ENCODE measurements at regions not wholly inside any gene's neighbourhood (a gene's known extent, or its start where the extent isn't known, plus 50 kb on each side); places are given as distances from the start of the nearest gene placed in this dataset.

DNA sequence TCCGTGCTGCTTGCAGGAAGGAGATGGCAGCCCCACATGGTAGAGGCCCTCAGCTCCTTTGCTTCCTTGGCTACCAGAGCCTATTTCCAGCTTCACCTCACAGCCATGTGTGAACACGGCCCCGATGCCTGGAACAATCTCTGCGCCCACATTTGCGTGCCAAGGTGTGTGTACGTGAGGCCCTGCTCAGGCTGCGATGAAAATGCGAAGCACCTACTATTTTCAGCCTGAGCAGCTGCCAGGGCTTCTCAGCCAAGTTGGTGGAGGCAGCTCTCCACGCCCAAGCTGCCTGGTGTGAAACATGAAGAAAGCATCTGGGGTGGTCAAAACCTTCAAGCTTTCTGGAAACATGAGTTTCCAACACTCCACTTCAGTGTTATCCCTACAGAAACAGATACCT, 177.8 kb upstream of the EGLN3 start:
- DNase-seq (ENCODE audit: low spot score) = no peak

GRCh38 chr14:34126586-34126985, 175.7 kb upstream of the EGLN3 start:
- DNase-seq (ENCODE audit: low spot score) = no peak

- DNase-seq (ENCODE audit: low spot score) = no peak
These were observed 173.7 kb upstream of the EGLN3 start for GRCh38 chr14:34124585-34124984.

- DNase-seq (ENCODE audit: low spot score) = no peak
These were observed 171.8 kb upstream of the EGLN3 start for GRCh38 chr14:34122650-34123049.

- DNase-seq (ENCODE audit: low spot score) = no peak
These were observed 171.2 kb upstream of the EGLN3 start for GRCh38 chr14:34122081-34122480.

GRCh38 chr14:34120185-34120977, 169.5 kb upstream of the EGLN3 start:
- no peak for DNase-seq (ENCODE audit: low spot score)

- DNase-seq (ENCODE audit: low spot score) = no peak
These were observed 168.4 kb upstream of the EGLN3 start for GRCh38 chr14:34119107-34119858.

DNA sequence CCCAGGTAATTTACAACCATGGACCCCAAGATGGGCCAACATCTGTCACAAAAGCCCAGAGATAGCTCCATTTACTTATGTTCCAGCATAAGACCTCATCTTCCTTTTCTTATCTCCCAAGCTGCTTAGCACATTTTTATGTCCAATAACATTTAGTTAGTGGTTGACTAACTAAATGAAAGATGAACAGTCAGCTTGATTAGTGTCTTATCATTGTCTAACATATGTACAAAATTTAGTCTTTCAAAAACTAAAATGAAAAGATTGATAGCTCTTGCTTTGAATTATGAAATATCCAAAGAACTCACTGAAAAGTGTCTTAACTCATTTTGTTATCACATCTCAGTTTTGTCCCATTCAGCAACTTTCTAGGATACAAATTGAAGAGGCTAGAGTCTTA, 163.1 kb upstream of the EGLN3 start:
- DNase-seq (ENCODE audit: low spot score) = no peak

DNA sequence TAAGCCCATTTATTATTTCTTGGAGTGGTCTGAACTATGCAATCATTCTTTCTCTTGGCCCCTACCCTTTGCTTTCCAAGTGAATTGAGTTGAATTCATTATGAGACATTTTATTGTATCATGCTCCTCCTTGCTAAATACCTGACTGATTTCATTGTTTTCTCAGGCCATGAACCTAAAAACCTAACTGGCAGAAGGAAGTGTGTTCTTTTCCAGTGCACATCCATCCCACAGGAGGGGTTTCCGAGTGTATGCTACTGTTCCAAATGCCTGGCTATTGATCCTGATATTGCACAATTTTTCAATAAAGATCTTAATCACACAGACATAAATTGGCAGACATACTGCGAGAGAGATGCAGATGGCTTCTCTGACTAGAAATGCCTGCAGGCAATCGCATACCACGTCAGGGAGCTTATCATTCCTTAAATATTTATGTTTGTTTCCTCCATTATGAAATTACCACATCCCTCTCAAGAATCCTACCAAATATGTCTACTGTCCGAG, 162.2 kb upstream of the EGLN3 start:
- DNase-seq (ENCODE audit: low spot score) = peak; percentile 38

DNA sequence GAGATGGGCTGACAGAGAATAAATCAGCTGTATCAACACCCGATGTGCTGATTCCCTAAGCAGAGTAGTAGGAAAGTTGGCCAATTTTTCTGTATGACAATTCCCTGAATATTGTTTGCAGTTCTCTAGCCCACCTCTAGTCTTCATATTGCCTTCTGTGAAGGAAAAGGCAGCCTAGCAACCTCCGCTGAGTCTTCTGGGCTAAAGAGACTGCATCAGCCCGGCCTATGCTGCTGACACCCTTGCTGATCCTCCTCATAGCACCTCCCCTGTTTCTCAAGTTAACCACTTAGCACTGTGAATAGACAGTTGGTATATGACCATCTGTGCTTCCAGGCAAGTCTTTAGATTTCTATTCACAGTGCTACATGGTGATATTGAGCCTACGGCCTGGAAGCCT, 161.1 kb upstream of the EGLN3 start:
- DNase-seq (ENCODE audit: low spot score) = no peak

DNA sequence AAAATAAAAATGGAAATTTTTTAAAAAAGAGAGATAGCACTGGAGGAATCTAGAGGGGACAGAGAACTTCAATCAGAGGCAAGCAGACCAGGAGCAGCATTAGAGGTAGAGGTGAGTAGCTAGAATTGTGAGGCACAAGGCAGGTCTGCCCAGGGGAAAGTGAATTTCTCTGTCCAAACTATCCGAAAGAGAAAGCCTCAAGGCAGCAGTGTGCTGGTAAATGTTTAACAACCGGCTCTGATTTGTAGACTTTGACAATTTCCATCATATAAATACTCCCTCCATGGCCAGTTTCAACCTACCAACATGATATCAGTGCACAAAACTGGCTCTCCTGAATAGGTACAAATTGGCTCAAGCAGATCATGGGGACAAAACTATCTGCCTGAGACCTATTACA, 160.6 kb upstream of the EGLN3 start:
- DNase-seq (ENCODE audit: low spot score) = no peak

DNA sequence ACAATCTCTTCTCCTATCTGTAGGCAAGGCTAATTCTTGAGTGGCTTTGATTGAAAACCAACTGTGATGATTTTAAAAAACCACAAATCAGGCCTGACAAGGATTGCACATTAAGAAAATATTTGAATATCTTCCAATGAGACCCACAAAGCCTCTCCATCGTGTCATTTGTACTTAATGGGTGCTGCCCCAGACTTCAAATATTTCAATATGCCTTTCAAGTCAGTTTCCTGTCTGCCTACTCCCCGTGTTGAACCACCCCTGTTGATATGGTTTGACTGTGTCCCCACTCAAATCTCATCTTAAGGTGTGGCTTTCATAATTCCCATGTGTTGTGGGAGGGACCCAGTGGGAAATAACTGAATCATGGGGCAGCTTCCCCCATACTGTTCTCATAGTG, 159.7 kb upstream of the EGLN3 start:
- no peak for DNase-seq (ENCODE audit: low spot score)

- DNase-seq (ENCODE audit: low spot score) = no peak
These were observed 156.6 kb upstream of the EGLN3 start for GRCh38 chr14:34107441-34107840.

GRCh38 chr14:34106310-34106709, 155.4 kb upstream of the EGLN3 start:
- DNase-seq (ENCODE audit: low spot score) = no peak

GRCh38 chr14:34104489-34105397, 153.9 kb upstream of the EGLN3 start:
- no peak for DNase-seq (ENCODE audit: low spot score)

DNA sequence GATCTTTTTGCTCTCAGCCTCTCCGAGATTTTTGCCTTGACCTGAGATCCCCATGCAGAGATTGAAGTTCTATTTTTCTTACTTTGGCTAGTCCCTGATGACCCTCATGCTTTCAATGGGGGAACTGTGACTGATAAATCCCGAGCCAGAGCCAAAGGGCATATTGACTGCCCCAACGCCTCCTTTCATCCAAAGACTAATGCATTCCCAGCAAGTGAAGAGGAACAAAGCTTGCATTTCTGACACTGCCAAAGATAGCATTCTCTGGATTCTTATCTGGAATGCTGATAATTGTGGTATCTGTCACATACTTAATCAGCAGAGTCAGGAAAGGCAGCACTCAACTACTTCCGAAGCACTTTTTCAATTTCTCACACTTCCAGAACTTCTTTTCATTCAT, 152.3 kb upstream of the EGLN3 start:
- no peak for DNase-seq (ENCODE audit: low spot score)

DNA sequence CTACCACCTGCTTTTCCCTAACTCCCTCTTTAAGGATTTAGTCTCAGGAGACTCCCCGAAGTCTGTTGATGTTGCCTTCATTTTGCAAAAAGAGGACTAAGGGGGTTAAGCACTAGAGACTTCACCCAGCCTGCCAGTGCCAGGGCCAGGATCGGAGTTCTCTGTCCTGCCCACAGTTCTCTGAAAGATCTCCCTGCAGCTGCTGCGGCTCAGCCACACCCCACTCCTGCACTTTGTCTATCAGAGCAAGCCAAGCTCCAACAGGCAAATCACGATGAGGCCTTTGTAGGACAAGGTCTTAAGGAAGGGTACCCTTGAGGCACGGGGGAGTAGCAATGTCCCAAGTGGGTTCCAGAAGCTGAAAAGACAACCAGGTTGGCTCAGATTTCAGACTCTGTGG, 148.8 kb upstream of the EGLN3 start:
- DNase-seq (ENCODE audit: low spot score) = no peak

DNA sequence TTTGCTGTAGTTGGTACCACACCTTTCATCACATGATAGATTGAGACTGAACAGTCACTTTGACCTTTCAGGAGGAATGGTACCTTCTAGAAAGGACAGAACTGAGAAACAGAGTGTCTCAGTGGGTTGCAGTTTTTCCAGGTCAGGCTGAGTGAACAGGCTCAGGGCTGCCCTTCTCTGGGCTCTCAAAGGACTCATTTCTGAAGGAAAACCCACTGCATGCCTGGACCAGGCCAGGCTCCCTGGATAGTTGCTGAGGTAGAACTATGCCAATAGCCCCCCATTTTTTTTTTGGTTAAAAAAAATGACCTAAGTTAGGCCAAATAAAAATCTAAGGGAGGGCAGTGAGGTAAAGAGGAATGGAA, 148.1 kb upstream of the EGLN3 start:
- no peak for DNase-seq (ENCODE audit: low spot score)

GRCh38 chr14:34098045-34098984, 147.4 kb upstream of the EGLN3 start:
- DNase-seq (ENCODE audit: low spot score) = peak; percentile 64

GRCh38 chr14:34097644-34098043, 146.8 kb upstream of the EGLN3 start:
- no peak for DNase-seq (ENCODE audit: low spot score)

DNA sequence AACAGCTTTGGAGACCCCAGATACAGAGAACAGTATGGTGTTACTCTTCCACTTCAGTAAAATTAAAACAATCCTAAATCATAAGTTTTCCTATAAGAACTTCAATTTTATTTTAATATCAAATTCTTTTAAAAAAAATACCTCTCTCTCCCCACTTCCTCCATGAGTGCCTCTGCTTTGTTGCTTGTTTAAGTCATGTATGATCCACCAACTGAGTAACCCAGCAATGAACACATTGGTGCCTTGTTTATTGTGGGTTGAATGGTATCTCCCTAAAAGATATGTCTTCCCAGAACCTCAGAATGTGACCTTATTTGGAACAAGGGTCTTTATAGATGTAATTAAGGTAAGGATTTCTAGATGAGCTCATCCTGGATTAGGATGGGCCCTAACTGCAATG, 143.5 kb upstream of the EGLN3 start:
- DNase-seq (ENCODE audit: low spot score) = no peak

Measured in AG20443 (cell line).